SK-N-SH treated with all-trans-retinoic acid at 6 μM for 48 hours (cell line): ENCODE measurements at regions not wholly inside any gene's neighbourhood (a gene's known extent, or its start where the extent isn't known, plus 50 kb on each side); places are given as distances from the start of the nearest gene placed in this dataset.
"Not testable (repeated sequence)": the region's sequence is repeated elsewhere in the genome, so short reads cannot be mapped to it uniquely, and the experiment has no call there.

ENCODE experiments used
- ISL1 ChIP-seq: fragments of 250-450 bp; sonication (Bioruptor Pico); IDR thresholded peaks from 2 replicates; pipeline ENCODE4 v2.1.2; 2022; ENCODE audit warnings: mild to moderate bottlenecking, moderate library complexity
- RARB ChIP-seq: fragments of 250-450 bp; sonication (Bioruptor Pico); IDR thresholded peaks from 2 replicates; pipeline ENCODE4 v1.8.0; 2021; ENCODE audit warnings: mild to moderate bottlenecking, moderate library complexity
- SNAI2 ChIP-seq: fragments of 250-450 bp; sonication (Bioruptor Pico); IDR thresholded peaks from 2 replicates; pipeline ENCODE4 v1.5.0; 2020; ENCODE audit warnings: mild to moderate bottlenecking, moderate library complexity
- TOX ChIP-seq: fragments of 250-450 bp; sonication (Bioruptor Pico); IDR thresholded peaks from 2 replicates; pipeline ENCODE4 v1.8.0; 2021; ENCODE audit warnings: mild to moderate bottlenecking, moderate library complexity, borderline replicate concordance

DNA sequence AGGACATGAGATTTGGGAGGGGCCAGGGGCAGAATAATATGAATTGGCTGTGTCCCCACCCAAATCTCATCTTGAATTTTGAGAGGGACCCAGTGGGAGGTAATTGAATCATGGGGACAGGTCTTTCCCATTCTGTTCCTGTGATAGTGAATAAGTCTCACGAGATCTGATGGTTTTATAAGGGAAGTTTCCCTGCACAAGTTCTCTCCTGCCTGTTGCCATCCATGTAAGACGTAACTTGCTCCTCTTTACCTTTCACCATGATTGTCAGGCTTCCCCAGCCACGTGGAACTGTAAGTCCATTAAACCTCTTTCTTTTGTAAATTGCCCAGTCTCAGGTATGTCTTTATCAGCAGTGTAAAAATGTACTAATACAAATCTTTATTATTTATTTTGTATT, 452.8 kb upstream of the MGAT4C start:
- not testable (repeated sequence) for TF ChIP-seq RARB (CRISPR knock-in tag); SNAI2 (CRISPR knock-in tag); ISL1 (CRISPR knock-in tag); TOX
